ENCODE measurements at regions not wholly inside any gene's neighbourhood (a gene's known extent, or its start where the extent isn't known, plus 50 kb on each side); places are given as distances from the start of the nearest gene placed in this dataset.

DNA sequence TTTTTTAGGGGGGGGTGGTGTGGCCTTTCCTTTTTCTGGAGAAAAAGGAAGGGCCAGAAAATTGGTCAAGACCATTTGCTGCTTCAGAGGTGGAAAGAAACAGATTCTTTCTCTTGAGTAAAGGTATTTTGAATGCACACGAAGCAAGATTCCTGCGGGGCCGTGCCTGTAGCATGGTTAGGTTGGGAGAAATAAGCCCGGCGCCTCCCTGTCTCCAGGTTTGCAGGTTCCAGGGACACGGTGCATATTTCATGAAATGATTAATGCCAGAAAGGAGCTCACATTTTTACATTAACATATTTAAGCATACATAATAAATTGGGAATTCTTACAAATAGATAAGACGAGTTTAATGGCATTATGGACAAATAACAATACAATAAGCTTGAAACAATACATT lies 409.5 kb upstream of the IRX1 start:
- TF ChIP-seq GATA2 (CRISPR knock-in tag; IDR thresholded peaks at IDR 0.05) (no peak), TEAD4 (IDR thresholded peaks at IDR 0.05; ENCODE audit: borderline replicate concordance, insufficient read depth) (no peak)
